NCI-H2171 (cell line): ENCODE measurements at regions not wholly inside any gene's neighbourhood (a gene's known extent, or its start where the extent isn't known, plus 50 kb on each side); places are given as distances from the start of the nearest gene placed in this dataset.
"Not testable (repeated sequence)": the region's sequence is repeated elsewhere in the genome, so short reads cannot be mapped to it uniquely, and the experiment has no call there.

Experiments
- DNase-seq: peaks from one replicate; lab custom pipeline; 2025; lab: John Stamatoyannopoulos, UW

DNA sequence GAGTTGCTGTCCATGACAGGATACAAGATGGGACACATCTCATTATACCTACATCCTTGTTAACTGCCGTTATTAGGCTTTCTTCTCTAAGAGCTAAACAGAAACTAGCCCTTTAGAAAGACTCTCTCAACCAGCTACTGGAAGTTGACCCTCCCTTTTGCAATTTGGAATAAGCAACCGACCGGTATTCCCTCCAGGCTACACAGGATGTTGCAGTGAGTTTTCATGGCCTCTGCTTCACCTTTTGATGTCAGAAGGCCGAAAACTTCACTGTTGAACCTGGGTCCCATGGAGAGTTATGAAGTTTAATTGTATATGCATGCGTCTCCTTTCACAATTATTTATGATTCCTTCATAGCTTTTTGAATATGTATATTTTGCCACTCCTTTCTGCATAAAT lies 1042.5 kb upstream of the SPRY2 start:
- DNase-seq: no peak

GRCh38 chr13:81382246-81382645 lies 1041.3 kb upstream of the SPRY2 start:
- DNase-seq: no peak

DNA sequence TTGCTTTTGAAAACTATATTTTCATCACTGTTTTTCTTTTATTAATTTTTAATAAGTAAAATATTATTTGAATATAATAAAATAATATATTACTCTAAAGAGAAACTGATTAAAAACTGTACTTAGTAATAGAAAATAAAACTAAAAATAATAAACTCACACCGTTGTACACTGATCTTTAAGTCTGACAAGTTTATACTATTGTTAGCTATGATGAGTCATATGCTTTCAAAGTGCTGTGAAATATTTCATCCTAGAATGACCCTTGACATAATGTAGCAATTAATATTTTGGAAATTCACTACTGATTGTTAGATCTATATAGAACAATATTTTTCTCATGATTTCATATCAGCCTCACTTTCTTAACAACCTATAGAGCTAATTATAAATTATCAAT lies 1040.6 kb upstream of the SPRY2 start:
- DNase-seq: no peak

GRCh38 chr13:81379183-81379582 lies 1038.3 kb upstream of the SPRY2 start:
- no peak for DNase-seq

- no peak for DNase-seq
These were observed 1037.0 kb upstream of the SPRY2 start for GRCh38 chr13:81377921-81378320.

DNA sequence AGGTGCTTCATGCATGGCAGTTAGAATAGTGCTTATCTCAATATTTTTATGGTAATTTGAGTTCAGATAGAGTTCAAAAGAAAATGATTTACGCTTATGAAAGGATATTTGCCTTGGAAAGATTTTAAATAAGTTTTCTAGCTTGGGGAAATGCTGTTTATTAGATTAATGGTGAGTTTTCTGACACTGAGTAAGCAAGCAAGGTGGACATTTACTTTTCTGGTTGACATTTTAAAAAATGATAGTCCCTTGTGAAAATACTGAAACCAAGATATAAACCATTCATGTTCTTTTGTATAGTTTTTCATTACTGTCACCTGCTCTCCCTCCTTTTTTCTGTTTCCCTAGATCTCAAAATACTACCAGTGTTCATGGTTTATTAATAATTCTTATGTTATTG lies 1034.8 kb upstream of the SPRY2 start:
- no peak for DNase-seq

GRCh38 chr13:81362711-81363110 lies 1021.8 kb upstream of the SPRY2 start:
- DNase-seq: not testable (repeated sequence)

DNA sequence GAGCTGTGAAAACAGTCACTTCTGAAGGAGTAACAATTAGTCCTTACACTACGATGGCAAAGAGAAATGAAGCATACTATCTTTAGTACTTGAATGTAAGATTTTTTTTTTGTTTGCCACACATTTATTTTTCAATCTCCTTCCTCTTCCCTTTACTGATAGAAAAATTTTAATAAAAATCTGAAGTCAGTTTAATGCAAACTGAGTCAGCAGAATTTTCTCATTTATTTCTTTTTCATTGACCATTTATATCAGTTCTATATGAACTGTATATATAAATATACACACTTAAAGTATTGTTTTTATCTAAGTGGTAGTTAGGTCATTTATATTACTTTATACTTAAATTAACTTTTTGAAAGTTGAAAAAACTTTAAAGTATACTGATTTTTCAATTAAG lies 1009.1 kb upstream of the SPRY2 start:
- DNase-seq: no peak

DNA sequence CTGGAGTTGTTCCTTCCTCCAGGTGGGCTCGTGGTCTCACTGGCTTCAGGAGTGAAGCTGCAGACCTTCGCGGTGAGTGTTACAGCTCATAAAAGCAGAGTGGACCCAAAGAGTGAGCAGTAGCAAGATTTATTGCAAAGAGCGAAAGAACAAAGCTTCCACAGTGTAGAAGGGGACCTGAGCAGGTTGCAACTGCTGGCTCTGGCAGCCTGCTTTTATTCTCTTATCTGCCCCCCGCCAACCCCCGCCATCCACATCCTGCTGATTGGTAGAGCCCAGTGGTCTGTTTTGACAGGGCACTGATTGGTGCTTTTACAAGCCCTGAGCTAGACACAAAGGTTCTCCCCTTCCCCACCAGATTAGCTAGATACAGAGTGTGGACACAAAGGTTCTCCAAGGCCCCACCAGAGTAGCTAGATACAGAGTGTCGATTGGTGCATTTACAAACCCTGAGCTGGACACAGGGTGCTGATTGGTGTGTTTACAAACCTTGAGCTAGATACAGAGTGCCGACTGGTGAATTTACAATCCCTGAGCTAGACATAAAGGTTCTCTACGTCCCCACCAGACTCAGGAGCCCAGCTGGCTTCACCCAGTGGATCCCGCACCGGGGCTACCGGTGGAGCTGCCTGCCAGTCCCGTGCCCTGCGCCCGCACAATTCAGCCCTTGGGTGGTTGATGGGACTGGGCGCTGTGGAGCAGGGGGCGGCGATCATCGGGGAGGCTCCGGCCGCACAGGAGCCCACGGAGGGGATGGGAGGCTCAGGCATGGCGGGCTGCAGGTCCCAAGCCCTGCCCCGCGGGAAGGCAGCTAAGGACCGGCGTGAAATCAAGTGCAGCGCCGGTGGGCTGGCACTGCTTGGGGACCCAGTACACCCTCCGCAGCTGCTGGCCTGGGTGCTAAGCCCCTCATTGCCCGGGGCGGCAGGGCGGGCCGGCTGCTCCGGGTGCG lies 999.5 kb upstream of the SPRY2 start:
- not testable (repeated sequence) for DNase-seq

GRCh38 chr13:81339666-81340065 lies 998.7 kb upstream of the SPRY2 start:
- DNase-seq: not testable (repeated sequence)

DNA sequence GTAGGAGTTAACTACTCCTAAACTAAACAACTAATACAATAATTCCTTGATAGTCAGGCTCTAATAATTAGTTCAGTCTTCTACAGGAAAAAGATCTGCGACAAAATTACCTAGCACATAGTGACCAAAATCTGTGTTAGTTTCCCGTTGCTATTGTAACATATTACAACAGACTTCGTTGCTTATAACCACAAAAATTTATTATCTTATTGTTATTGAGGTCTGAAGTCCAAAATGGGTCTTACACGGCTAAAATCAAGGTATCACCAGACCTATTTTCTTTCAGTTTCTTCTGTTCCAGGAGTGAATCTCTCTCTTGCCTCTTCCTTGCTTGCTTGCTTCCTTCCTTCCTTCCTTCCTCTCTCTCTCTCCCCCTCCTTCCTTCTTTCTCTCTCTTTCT lies 993.6 kb upstream of the SPRY2 start:
- no peak for DNase-seq

DNA sequence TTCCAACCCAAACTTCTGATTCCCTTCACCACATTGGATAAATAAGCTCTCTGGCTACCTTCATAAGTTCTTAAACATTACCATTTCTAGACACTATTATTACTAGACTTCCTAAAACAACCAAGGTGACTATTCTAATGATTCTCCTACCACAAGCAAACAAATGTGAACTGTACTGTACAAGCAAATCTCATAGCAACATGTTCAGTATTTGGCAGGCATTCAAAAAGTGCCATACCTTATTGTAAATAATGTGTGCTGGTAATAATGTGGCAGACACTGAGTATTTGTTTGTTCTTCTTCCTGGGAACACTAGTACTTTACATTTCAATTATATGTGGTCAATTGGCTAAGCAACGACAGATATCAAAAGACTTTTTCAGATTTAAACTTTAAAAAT lies 986.0 kb upstream of the SPRY2 start:
- DNase-seq: no peak

- no peak for DNase-seq
These were observed 979.6 kb upstream of the SPRY2 start for GRCh38 chr13:81320516-81320915.

DNA sequence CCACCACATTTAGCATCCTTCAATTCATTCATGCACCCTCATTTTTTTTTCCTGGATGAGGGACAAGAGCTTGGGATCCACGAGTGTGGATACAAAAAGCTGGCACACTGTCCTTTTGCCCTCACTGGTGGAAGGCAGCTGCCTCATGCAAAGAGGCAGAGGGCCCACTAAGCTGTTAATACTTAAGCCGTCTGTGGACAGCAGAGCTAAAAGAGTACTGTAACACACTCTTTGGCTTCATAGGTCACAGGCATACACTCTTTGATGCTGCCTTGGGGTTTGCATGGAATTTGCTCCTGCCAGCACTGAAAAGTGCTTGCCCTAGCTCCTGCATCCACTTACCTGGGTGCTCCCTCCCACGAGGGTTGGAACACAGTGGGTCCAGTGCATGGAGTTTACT lies 978.4 kb upstream of the SPRY2 start:
- DNase-seq: no peak

DNA sequence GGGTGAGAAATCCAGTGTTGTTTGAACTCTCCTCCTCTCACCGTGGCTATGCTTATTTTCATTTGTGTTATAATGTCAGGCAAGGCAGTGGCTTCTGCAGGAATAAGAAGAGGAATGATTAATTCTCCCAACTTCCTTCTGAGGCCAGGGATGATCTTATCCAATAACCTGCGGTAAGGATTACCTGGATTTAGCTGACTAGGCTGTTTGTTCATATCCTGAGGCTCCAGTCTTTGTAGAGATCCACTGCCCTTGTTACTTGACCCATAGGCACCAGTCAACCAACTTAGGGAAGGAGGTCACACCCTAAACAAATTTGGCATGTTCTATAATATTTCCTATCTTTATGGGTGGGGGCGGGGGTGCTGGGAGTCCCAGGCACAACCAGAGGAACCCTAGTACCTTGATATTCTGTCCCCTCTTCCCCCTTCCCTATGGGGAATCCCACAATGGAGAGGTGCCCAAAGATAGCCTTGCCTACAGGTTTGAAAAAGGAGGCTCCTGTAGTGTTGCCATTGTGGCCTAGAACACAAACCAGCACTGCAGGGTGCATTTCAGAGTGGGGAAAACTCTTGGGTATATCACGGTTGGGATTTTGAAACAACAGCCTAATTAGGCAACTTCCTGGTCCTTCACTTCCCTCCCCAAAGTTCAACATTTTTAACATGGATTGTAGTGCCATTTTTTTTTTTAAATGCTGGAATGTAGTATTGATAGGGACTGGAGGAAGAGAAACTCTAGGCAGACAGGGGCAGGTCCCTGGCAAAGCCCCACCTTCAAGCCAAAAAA lies 977.5 kb upstream of the SPRY2 start:
- no peak for DNase-seq

GRCh38 chr13:81314461-81314860 lies 973.5 kb upstream of the SPRY2 start:
- DNase-seq: no peak

GRCh38 chr13:81305928-81306327 lies 965.0 kb upstream of the SPRY2 start:
- DNase-seq: no peak

GRCh38 chr13:81304121-81304659 lies 963.3 kb upstream of the SPRY2 start:
- no peak for DNase-seq

DNA sequence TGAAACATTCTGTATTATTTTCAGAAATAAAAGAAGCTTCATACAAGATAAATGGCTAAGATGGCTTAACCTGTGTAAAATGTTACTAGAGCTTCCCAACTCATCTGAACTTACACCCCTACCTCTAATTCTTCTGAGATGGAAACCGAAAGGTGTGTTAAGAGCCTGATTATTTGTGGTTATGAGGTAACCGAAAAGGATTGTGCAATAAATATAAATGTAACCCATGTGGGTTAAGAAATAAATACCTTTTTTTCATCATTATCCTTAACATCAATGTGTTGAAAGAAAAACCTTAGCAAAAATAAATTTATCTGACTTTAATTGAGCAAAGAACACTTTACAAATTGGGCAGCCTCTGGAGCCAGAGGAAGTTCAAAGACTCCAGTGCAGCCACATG lies 961.8 kb upstream of the SPRY2 start:
- no peak for DNase-seq

- DNase-seq: no peak
These were observed 961.2 kb upstream of the SPRY2 start for GRCh38 chr13:81302125-81302524.

DNA sequence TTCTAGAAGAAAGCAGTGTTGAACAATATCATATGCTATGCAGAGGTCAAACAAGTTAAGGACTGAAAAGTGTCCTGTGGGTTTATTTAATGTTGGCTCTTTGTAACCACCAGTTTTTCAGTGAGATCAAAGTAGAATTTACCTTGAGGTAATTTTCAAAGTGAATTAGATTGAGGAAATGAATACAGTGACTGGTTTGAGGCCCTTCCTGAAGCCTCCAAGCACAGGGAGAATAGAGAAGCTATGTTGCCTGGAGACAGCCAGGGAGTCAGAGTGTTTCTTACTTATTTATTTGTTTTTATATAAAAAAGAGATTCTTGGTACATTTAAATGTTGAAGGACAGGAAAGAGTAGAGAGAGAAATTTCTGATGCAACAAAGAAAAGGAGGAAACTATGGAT lies 954.3 kb upstream of the SPRY2 start:
- no peak for DNase-seq

- DNase-seq: no peak
These were observed 952.8 kb upstream of the SPRY2 start for GRCh38 chr13:81293594-81294164.

- no peak for DNase-seq
These were observed 942.6 kb upstream of the SPRY2 start for GRCh38 chr13:81283561-81283960.
